HG03135 (cell line): ENCODE measurements at regions not wholly inside any gene's neighbourhood (a gene's known extent, or its start where the extent isn't known, plus 50 kb on each side); places are given as distances from the start of the nearest gene placed in this dataset.

Source experiments
- ATAC-seq: cut with Tn5 transposase; IDR thresholded peaks from one replicate; pipeline ENCODE4 v1.9.1; 2021; ENCODE audit warnings: mild to moderate bottlenecking, moderate library complexity; ENCODE audit not compliant: unreplicated experiment

DNA sequence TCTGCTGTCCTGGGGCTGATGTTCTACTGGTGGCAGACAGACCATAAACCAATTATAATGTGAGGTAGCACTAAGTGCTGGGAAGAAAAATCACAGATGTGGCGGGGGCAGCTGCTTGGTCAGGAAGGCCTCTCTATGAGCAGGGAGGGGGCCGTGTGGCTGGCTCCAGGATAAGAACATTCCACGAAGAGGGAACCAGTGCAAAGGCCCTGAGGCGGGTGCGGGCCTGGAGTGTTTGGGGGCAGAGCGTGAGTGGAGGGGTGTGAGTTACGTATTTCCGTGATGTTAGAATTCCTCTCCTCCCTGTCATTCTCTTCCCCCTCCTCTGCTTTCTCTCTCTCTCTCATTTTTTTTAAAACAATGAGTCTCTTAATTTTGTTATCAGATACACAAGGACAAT is 67.2 kb downstream of the CEBPB start:
- no peak for ATAC-seq

DNA sequence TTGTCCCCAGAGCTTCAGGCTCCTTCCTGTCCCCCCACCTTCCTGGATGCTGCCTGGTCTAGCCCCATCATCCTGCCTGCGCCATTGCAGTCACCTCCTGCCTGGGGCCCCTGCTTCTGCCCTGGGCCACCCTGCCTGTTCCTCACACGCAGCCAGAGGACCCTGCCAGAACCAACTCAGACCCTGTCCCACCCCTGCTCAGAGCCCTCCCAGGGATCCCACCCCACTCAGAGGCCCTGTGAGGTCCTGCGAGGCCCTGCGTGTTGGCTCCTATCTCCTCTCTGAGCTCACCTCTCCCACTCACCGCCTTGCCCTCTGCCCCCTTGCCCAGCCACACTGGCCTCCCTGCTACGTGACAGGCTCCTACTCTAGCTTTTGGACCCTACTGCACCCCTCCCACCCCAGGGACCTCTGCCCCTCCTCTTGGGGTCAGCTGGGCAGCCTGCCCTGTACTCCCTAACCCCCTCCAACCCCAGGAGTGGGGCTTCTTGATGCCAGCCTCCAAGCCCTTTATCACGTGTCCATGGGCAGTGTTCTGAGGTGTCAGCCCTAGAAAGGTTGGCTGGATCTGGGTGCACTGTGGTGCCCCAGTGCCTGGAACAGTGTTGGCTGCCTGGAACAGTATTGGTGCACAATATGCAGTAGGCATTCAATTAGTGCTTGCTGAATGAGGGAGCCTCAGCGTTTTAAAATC is 68.3 kb downstream of the CEBPB start:
- ATAC-seq: no peak

DNA sequence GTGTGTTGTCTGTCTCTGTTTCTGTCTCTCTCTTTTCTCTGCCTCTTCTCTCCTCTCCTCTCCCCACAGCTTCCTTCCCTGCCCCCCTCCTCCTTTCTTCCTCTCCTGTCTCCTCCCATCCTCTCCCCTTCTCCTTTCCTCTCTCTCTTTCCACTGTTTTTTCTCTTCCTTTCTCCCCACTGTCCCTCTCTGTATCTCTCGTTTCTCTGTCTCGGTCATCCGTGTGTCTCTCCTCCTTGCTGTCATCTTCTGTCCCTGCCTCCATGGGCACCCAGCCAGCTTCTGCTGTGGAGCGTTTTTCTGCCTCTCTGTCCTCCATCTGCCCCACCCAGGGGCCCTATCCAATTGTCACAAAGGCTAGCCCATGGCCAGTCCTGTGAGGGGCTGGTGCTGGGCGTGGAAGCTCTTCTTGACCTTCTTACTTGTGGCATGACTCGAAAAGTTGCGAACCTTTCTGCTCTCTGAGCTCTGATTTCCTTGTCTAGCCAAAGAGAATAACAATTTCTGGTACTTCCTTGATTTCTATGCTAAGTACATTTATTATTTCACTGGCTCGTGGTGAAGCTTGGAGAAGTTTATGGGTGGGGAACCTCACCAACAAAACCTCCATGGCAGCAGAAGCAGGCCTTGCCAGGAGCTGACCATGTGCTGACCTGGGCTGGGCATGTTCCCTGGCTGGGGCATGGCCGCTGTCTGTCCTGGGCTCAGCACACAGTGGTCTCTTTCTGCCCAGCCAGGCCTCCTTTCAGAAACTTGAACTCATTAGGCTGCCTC is 69.3 kb downstream of the CEBPB start:
- no peak for ATAC-seq

DNA sequence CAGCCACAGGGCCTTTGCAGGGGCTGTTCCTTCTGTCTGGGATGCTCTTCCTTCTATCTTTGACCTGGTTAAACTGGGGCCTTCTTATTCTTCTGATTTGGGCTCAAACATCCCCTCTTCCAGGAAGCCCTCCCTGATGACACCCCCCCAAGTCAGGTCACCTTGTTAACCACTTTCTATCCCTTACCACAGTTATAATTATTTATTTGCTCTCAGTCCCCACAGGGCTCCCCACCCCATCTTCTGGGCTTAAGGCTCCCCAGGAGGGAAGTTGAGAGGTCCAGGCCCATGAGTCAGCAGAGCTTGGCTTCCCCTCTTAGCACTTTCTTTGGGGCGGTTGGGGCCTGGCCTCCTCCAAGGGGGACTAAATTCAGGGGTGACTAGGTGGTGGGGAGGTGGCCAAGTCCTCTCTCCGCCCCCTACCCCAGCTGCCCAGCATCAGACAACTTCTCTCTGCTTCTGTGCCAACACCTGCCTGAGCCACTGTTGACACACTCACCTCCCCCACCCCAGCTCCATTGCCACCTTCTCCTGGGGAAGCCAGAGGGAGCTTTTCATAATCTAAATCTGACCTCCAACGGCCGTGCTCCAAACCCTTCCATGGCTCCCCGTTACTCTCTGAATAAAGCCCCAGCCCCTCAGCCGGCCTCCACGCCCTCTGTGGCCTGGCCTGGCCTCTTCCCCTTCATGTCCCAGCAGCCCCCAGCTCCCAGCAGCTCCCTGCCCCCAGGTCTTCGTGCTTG is 70.0 kb downstream of the CEBPB start:
- no peak for ATAC-seq

DNA sequence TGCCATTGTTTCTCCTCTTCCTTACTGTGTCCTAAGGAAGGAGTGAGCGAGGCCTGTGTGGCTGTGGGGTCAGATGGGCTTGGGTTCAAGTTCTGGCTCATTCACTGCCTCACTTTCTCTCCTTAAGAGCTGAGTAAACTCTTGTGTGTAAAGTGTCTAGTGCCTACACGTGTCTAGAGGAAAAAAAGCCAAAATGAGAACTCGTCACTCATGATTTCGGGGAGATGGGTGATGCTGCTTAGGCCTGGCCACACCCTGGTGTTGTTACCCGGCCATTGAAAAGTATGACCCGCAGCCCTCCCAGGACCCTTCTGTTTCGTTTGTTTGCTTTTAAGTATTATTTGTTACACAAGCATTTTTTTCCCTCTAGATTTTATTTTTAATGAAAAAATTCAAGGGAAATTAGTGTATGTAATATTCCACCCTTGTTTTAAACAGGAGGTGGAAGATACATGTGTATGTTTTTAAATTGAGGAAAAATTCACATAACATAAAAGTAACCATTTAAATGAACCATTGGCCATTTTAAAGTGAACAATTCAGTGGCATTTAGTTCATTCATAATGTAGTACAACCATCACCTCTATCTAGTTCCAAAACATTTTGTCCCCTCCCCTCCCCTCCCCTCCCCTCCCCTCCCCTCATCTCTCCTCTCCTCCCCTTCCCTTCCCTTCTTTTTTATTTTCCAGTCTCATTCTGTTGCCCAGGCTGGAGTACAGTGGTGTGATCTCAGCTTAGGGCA is 71.0 kb downstream of the CEBPB start:
- ATAC-seq: no peak

DNA sequence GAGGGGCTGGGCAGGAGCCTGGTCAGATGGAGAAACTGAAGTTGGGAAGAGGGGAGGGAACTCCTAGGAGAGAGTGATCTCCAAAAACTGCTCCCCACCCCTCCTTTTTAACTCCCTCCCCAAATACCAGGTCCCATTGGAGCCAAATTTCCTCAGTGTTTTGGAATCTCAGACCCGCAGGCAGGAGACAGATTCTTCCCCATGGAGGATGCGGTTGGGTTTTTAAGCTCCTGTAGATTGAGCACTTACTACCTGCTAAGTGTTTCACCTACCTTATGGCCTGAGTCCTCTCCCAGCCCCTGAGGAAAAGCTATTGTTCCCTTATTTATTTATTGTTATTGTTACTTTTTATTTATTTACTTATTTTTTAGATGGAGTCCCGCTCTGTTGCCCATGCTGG is 73.2 kb downstream of the CEBPB start:
- no peak for ATAC-seq

DNA sequence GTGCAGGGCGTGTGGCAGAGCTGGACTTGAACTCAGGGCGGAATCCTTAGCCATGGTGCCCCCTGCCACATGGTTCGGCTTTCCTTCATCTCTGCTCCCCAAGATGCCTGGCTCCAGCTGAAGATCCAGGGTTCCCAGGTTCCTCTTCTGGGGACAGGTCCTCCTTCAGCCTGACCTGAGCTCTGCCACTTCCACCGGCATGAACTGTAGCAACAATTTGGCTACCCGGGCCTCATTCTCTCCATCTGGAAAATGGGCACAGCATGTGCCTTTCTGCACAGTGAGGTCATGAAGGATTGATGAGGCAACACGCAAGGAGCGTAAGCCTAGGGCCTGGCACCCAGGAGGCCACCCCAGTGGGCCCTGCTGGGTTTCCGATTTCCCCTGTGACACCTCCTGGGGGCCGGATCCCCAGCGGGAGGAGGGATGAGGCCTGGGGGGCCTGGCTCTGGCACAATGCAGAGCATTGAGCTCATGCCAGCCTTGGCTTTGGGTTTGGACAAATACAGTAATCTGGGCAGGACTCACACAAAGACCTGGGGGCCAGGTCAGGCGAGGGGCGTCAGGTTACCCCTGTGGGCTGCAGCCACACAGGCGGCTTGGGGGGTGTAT is 74.0 kb downstream of the CEBPB start:
- ATAC-seq: no peak

DNA sequence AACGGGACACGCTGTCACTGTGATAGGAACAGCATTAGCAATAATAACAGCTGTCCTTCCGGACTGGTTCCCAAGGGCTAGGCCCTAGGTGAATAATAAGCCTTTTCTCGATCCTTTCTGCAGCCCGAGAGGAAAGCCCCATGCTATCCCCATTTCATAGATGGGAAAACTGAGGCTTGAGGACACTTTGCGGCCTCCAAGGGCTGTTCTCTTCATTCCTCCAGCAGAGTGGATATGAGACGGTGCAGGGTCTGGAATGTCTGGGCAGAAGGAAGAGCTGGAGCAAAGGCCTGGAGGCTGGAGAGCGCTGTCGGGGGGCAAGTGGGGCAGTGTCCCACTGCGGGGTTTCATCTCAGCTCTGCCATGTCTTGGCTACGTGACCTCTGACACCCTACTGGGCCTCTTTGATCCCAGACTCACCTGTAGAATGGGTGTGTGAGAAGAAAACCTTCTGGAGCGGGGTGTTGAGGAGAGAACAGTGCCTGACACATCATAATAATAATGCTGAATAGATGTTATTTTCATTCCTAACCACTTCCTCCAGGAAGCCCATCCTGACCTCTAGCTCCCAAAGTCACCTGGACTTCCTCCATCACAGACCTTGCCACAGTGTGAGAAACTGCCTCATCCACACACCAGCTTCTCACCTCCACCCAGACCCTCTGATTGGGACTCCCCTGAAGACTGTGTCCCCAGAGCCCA is 74.8 kb downstream of the CEBPB start:
- no peak for ATAC-seq

DNA sequence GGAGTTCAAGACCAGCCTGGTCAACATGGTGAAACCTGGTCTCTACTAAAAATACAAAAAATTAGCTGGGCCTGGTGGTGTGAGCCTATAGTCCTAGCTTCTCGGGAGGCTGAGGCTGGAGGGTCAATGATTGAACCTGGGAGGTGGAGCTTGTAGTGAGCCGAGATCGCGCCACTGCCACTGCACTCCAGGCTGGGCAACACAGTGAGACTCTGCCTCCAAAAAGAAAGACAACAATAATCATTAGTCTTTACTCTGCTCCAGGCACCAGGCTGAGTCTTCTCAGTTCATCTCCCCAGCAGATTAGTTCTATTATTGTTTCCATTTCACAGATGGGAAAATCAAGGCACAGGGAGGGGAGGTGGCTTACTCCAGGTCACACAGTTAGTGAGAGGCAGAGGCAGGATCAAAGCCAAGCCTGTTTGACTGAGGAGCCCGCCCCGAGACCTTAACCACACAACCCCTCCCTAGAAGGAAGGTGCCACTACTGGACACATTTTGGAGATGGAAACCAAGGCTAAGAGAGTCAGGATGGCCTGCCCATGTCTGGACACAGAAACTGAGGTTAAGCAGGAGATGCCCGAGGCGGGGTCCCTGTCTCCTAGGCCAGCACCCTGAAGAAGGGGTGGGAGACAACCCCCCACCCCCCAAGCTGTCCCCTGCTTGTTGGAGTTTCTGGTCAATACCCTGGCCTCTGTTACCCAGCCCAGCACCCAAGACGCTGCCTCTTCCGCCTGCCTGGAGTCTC is 75.8 kb downstream of the CEBPB start:
- ATAC-seq: no peak

DNA sequence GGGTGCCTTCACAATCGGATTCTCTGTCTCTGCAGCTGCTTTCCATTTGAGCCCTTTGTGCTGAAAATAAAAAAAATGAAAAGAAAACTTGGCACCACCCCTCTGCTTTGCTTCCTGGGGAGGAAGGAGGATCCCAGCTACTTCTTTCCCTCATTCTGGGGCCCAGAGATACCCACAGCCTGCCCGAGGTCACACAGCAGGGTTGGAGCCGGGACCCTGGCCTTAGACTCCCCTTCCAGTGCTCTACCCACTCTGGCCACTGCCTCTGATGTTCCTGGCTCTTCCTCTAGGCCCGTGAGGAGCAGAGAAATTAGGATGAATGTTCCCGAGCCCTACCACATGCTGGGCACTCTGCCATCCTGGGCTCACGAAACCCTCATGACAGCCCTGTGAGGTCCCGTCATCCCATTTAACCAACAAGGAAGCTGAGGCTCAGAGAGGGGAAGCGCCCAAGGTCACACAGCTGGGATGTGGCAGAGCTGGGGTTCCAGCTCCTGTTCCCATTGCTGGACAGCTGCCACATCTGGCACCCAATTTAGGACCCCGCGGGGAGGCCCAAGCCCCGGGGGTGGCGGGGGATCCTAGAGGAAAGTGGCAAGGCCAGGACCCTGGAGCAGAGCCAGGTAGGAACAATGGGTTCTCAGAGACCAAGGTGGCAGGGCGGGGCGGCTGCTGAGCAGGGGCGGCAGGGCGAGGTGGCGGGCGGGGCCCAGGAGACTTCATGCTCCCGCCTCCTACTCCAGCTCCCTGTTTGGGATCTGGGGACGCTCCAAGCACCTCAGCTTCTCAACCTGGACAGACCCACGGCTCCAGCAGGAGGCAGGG is 76.6 kb downstream of the CEBPB start:
- ATAC-seq: no peak

DNA sequence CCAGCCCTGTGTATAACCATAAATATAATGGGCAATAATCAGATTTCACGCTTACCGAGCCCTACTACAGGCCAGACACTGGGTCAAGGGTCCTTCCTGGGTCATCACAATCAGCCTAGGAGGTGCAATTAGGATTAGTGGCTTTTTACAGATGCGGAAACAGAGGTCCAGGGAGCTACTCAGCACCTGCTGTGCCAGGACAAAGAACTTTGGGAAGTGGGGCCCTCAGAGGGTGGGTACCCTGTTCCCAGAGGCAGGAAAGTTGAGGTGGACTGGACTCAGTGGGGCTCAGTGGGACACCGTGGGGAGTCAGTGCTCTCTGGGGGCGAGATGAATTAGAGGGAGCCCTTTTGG is 77.2 kb downstream of the CEBPB start:
- ATAC-seq: no peak

DNA sequence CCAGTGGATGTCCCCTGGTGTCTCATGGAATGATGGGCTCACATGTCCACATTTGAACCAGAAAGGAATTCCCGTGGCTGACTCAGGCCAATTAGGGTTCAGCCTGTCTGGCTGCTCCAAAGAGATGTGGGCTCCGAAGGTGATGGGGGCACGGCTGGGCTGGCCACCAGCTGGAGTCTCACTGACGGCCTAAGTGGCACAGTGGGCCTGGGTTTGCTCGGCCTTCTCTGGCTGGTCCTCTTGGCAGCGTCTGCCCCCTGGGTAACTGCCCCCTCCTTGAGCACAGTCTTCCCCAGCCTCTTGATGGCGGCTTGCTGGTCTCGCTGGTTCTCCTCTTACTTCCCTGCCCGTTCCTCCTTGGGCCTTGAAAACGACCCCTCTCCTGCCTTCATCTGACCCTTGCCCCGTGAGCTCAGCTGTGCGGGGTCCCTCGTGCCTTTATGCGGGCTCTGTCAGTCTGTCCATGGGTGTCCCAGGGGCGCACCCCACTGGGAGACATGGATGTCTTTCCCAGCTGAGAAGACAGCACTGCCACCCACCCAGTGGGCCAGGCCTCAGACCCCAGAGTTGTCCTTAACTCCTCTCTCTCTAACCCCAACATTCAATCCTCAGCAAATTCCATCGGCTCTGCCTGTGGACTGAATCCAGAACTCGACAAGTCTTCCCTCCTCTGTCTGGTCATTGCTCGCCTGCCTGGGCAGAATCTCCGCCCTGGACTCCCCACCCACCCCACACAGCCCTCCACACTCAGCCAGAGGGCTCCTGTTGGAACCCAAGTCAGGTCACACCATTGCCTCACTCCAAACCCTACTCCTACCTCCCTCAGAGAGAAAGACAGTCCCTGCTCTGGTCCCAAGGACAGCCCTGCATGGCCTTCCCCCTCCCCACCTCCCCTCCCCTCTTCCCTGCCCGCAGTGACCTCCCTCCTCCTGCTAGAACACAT is 78.7 kb downstream of the CEBPB start:
- no peak for ATAC-seq

DNA sequence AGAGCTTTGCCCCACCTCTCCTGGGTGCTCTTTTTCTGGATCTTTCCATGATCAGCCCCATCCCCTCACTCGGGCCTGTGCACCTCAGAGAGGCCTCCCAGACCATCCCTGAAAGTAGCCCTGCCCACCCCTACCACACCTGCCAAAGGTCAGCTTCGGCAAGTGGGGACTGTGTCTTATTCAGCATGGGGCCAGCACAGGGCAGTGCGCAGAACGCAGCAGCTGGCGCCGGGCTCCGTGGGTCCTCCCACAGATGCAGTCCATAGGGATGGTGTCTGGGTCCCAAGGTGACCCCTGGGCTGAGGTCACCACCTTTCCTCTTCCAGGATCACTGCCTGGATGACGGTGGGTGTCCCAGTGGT is 79.4 kb downstream of the CEBPB start:
- no peak for ATAC-seq

DNA sequence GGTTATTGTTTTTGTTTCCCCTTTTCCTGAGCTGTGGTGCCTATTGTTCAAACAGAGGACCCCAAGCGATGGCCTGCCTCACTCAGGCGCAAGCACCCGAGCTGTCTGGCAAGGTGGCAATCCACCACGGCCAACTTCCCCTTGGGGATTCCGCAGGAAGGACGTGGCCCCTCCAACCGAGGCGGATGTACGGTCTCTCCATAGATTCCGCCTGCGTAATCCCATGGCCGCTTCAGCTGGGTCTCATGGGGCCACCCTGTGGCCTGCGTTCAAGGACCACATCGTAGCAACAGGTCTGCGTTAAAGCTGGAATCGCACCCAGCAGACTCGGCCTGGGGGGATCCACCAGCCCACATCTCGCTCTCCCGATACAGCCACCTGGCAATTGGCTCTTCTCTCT is 79.9 kb downstream of the CEBPB start:
- no peak for ATAC-seq

DNA sequence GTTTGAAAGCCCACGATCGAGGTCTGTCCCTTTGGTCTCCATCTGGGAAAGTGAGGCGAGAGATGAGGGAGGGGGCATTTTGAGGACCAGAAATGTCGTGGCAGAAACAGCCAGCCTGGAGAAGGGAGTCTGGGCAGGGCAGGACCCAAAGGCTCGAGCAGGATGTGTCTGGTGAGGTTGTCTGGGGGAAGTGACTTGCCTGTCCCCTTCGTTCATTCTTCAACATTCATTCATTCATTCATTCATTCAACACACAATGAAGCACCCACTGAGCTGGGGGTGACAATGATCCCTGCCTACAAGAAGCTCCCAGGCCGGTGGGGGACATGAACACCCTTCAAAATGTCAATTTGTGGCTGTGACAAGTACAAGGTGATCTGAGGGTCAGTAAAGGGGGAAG is 80.5 kb downstream of the CEBPB start:
- no peak for ATAC-seq

DNA sequence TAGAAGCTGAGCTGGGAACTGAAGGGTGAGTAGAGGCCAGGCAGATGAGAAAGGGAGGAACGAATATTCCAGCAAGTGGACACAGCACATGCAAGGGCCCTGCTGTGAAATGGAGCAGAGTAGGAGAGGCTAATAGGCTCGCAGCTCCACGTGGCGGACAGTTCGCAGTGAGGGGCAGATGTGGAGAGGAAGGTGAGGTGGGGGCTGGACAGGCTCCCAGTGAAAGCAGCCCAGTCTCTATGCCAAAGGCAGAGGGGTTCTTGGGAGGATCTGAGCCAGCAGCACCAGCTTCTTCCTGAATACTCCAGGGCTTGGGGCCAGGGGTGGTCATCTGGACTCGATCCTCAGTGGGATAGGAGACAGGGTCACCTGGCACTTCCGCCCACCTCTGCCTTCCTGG is 81.0 kb downstream of the CEBPB start:
- ATAC-seq: no peak

DNA sequence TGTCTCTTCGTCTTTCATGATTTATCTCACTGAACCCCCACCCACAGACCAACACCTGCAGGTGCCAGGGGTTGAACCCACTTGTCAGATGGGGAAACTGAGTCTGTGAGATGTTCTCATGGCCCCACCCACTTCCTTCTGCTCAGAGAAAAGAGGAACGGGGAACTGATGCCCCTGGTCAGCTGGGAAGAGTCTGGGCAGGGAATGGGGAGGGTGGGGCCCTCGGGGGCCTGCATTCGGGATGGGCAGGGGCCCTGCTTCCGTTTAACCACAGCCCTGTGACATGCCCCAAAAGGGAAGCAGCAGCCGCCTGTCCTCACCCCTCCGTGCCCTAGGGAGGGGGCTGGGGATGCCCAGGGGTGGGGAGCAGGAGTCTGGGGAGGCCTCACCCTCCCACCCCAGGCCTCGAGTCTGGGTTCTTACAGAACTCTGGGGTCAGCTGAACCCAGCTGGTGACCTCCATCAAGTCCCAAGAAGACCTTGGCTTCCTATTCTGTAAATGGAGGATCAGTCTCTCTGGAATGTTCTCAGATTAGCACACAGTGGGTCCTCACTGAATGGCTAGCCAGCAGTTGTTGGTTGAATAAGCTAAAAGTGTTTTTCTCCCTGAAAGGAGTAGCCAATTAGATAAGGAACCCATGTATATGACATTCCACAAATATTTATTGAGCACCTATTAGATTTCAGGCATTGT is 81.5 kb downstream of the CEBPB start:
- ATAC-seq: no peak
